Skeletal muscle tissue (tissue), 1 donor: ENCODE measurements at regions not wholly inside any gene's neighbourhood (a gene's known extent, or its start where the extent isn't known, plus 50 kb on each side); places are given as distances from the start of the nearest gene placed in this dataset. TPM values are rescaled to one million over a fixed set of nuclear protein-coding genes. Genes with fewer than 3 reads are reported as not detected.

Experiments used
- small RNA-seq: library from RNA; depleted of rRNA; stranded (forward); fragments of <200 nt; gene quantifications from one replicate; pipeline ENCODE3, GENCODE V24; 2014

Small RNA genes in the stretch of these regions (small RNA-seq; reads per million reads assigned to genes)
- not detected for gene AC105424.1
- not detected for gene RF00156
- not detected for gene RN7SL205P
- not detected for gene RNU6-224P
